Hematopoietic multipotent progenitor cell treated with erythropoietin and hydrocortisone succinate and interleukin-3 and kit ligand, for 15 days (in vitro differentiated cells): ENCODE measurements at regions not wholly inside any gene's neighbourhood (a gene's known extent, or its start where the extent isn't known, plus 50 kb on each side); places are given as distances from the start of the nearest gene placed in this dataset.

Source experiments
- DNase-seq: peaks from one replicate; pipeline ENCODE4 v3.0.0-alpha.2; 2015; ENCODE audit warnings: low spot score

- no peak for DNase-seq
Measured at GRCh38 chr13:71979616-71980015, 112.6 kb upstream of the DACH1 start.

GRCh38 chr13:71977028-71977427 lies 110.0 kb upstream of the DACH1 start:
- no peak for DNase-seq

GRCh38 chr13:71967990-71968389 lies 101.0 kb upstream of the DACH1 start:
- no peak for DNase-seq

- no peak for DNase-seq
Measured at GRCh38 chr13:71964491-71965100, 97.6 kb upstream of the DACH1 start.

- no peak for DNase-seq
Measured at GRCh38 chr13:71962735-71963134, 95.7 kb upstream of the DACH1 start.

GRCh38 chr13:71962126-71962525 lies 95.1 kb upstream of the DACH1 start:
- DNase-seq, result no peak

- DNase-seq, result no peak
Measured at GRCh38 chr13:71949441-71949840, 82.4 kb upstream of the DACH1 start.

GRCh38 chr13:71939186-71939585 lies 72.2 kb upstream of the DACH1 start:
- DNase-seq, result no peak

GRCh38 chr13:71935166-71935840 lies 68.3 kb upstream of the DACH1 start:
- DNase-seq, result no peak

GRCh38 chr13:71924931-71925330 lies 57.9 kb upstream of the DACH1 start:
- no peak for DNase-seq

GRCh38 chr13:71922194-71922593 lies 55.2 kb upstream of the DACH1 start:
- no peak for DNase-seq
